ENCODE measurements at regions not wholly inside any gene's neighbourhood (a gene's known extent, or its start where the extent isn't known, plus 50 kb on each side); places are given as distances from the start of the nearest gene placed in this dataset.

DNA sequence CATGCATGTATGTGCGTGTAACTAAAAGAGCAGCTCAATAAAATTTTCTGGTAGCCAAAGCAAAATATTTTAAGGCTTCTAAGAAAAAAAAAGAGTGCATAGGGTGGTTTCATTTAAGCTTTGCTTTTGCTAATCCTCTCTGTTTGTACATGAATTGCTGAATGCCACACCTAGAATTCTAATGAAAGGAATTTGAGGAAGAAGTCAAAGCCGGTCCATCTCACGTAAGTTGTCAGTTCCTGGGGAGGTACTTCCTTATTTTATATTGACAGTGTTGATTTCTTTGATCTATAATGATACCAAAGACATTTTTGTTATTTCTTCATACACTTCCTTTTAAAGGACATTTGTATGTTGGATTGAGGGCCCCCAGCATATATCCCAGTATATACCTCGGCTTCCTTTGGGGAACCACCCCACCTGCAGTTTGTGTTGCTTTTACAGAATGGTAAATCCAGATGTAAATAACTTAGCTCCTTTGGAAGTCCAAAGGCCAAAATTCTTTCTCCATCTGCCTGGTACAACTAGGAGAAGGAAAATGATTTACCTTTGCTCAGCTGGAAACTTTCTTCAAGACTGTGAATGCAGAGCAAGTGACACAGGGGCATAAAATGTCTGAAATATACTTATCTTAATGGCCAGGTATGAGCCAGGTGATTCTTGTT is 420.9 kb upstream of the ATP2B1 start:
- DNase-seq (ENCODE audit: low read depth): no peak

DNA sequence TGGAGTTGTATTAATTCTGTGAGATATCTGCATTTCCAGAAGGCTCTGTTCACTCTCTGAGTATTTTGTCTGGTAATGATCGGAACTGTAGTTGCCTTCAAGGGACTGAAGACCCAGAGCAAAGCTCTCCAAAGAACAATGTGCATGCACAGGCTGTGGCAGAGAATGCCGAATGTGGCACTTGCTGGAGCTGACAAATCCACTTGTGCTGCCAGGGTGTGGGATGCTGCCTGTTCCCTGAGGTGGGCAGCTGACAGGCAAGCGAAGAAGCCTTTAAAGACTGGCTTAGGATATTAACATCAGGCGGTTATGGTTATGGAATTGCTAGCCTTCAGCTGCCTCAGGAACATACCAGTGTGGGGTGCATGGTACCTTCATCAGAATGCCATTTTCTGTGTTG is 419.9 kb upstream of the ATP2B1 start:
- no peak for DNase-seq (ENCODE audit: low read depth)

DNA sequence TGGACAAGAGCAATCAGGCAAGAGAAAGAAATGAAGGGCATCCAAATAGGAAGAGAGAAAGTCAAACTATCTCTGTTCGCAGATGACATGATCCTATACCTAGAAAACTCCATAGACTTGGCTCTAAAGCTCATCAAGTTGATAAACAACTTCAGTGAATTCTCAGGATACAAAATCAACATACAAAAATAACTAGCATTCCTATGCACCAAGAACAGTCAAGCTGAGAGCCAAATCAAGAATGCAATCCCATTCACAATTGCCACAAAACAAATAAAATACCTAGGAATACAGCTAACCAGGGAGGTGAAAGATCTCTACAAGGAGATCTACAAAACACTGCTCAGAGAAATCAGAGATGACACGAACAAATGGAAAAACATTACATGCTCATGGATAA is 417.5 kb upstream of the ATP2B1 start:
- DNase-seq (ENCODE audit: low read depth): no peak

DNA sequence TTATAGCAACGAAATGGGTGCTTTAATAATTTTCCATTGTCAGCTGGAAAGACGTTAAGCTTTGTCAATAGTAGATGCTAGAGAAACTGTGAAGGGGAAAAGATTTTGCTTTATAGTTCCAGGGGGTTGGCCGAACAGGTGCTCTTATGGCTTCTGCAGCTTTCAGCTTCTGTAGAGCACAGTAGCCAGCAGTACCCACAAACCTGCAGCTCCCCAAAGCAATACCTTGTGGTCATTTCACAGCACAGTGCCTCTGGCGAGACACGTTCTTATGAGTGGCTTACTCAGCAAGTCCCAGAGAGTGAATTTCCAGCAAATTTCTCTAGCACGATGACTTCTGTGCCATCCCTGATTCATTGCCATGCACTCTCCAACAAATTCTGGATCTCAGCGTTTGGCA is 416.3 kb upstream of the ATP2B1 start:
- DNase-seq (ENCODE audit: low read depth): no peak

DNA sequence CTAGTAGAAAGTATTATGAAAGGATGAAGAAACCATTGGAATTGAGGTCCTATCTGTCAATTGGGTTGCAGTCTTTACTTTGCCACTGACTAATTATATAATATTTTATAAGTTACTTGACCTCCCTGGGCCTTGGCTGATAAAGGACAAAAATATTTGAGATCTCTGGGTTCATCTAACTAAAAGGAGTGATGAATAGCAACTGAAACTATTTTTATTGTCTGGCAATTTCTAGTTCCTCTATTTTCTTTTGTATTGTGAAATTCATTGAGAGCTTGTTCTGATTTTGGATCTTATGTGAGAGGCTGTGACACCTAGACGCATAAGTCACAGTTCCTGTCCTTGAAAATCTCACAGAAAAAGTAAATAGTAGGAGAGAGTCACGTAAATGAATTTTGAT is 415.7 kb upstream of the ATP2B1 start:
- DNase-seq (ENCODE audit: low read depth): no peak

DNA sequence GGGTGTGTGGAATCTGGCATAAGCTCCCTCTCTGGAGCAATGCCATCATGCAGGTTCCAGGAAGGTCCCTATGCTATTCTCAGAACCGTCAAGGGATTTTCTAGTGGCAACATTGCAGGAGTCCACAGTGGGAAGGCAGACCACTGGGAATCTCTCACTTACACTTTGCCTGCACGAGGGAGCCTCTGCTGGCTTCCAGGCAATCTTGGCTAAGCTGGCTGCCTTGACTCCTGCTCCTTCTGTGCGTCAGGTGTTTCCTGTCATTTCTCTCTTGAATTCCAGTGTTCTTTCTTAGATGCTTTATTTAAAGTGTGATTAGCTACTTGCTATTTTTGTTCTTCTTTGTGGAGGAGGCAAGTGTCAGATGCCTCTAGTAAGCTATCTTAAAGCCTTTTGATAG is 414.0 kb upstream of the ATP2B1 start:
- DNase-seq (ENCODE audit: low read depth): no peak

DNA sequence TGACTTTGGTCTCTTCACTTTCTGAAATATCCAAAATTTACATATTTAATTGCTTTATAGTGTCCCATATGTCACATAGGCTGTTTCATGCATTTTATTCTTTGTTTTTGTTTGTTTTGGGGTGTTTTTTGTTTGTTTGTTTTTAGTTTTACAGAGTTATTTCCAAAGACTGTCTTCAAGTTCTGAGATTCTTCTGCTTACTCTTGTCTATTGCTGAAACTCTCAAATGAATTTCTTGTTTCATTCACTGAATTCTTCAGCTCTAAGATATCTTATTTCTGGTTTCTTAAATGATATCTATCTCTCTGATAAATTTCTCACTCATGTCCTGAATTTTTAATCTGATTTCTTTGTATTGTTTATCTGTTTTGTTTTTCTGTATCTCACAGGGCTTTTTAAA is 412.0 kb upstream of the ATP2B1 start:
- no peak for DNase-seq (ENCODE audit: low read depth)

DNA sequence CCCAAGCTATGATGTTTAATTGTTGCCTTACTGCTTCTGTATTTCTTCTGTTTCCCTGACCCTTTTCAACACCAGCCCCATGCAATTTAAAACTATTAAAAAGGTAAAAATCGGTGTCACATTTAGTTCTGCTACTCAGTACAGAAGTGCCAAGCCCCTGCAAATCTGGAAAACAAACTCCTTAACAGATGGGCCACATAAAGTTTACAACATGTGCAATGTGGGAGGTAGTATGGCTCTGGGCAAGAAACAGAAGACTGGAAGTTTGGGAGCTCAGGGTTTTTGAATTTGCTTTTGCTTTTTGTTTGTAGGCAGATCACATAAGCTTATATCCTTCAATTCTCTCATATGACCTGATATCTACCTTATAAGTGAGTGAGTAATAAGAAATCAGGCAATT is 404.0 kb upstream of the ATP2B1 start:
- DNase-seq (ENCODE audit: low read depth): no peak

DNA sequence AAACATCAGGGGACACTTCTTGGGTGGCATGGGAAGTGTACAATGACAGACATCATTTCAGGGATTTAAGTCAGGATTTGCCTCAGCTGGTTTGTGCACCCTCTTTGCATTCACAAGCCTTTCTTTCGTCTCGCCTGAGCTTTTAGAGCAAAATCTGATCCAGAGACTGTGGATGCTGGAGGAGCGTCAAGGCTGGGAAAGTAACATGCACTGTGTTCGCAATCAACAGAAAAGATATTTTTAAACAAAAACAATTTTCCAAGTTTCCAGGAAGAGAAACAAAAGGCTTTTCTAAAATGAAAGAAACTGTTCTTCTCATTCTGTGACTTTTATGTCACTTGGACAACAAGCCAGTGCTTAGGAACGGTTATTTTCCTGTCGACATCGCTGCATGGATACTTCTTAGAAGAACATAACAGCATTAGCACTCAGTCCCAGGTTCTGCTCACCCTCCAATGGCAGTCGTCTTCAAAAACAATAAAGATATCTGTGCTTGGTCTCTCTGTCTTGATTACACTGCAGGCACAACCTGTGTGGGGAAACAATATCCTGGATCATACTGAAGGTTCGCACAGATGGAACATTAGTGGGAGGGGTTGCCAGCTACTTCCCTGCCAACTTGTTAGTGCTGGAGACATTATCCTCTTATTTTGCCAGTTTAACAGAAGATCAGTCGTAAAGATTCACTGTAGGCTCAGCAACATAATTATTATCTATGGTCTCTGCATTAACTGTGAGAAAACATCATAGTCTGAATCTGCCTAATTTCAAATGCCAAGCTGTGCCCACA is 403.3 kb upstream of the ATP2B1 start:
- no peak for DNase-seq (ENCODE audit: low read depth)

DNA sequence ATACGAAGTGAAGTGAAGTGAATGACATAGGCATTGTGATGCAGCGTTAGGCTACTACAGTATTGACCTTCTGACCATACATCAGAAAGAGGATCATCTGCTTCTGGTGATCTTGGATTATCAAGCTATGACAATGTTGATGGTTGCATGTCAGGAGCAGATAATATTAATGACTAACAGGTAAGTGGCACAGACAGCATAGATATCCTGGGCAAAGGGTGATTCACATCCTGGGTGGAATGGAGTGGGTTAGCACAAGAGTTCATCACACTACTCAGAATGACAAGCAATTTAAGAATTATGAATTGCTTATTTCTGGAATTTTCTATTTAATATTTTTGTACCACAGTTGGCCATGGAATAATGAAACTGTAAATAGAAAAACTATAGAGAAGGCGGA is 397.9 kb upstream of the ATP2B1 start:
- DNase-seq (ENCODE audit: low read depth): no peak

DNA sequence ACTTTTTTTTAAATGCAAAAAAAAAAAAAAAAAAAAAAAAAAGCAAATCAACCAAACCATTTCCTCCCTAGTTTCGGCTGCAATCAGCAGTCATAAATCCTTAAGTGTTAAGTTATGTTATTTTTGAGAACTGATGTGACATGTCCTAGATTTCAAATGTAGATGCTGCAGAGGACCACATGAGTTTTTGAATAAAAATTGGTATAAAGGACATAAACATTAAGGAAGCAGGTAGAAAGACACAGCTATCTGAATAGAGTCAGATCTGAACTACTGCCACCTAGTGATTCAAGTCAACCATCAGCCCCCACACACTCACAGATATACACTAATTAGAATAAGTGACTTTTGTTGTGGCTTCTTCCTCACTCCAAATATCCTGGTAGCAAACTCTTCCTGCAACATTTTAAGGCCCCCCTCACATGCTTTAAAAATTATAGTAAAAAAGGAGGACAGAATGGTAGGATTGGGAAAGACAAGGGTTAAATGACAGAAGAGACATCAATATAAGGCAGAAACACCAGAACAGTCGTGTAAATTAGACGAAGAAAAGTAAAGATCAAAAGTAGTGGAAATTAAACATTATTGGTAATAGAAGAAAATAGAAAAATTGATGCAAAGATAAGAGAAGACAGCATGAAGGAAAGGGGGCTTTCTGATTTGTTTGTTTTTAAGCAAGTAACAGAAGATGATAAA is 394.5 kb upstream of the ATP2B1 start:
- no peak for DNase-seq (ENCODE audit: low read depth)

DNA sequence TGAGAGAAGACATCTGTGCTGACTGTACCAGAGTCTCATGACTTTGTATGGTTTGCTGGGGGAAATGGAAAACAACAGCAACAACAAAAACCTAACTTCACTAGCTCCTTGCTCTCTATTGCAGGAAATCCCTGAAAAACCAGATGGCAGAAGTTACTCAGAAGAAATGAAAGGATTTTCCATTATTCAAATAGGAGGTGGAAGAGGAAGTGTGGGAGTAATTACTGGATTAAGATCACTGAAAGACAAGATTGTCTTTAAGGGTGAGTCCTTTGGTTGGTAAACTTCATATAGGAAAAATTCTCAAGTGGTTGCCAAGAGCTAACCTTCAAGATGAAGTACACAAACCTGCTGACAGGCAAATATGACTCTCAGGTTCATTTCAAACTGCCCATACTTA is 391.9 kb upstream of the ATP2B1 start:
- no peak for DNase-seq (ENCODE audit: low read depth)

DNA sequence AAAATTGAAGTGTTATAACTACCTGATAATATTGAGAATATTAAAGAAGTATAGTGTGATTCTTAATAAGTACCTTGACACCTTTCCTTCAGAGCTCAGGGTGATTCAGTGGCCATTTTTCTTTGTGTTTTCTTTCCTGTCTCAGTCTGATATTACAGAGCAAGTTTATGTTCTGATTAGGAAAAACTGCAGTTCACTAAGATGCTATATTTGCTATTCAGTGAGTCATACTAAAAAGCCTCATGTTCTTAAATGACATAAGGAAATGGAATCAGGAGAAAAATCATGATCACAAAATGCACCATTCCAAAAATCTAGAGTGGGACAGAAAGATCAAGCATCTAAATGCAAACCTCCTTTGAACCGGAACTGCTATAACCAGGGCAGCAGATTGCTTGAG is 390.6 kb upstream of the ATP2B1 start:
- DNase-seq (ENCODE audit: low read depth): no peak

DNA sequence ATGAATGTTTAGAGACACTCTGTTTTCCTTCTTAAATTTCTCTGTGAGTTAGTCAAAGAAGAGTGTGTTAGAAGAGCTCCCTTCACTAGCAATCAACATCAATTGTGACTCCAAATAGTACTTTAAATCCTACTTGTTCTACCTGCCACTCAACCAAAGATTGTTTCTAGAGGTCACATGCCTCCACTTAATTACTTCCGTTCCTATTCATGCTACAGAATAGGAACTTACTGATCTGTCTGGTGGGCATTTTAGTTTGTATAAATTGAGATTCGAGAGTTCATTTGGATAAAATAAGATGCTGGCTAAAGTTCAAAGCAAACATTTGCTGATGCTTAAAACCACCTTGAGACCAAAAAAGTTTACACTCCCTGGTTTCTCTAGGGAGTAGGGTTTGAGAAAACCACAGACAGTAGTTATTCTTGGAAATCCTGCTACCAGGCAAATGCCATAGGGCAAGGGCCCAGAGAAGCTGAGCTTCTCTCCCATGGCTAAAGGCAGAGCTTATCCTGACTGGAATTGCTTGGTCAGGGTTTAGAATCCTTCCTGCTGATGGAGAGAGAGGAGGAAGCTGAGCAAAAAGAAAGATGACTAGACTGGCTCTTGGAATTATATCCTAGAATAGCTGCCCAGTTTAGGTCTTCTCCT is 389.6 kb upstream of the ATP2B1 start:
- no peak for DNase-seq (ENCODE audit: low read depth)

DNA sequence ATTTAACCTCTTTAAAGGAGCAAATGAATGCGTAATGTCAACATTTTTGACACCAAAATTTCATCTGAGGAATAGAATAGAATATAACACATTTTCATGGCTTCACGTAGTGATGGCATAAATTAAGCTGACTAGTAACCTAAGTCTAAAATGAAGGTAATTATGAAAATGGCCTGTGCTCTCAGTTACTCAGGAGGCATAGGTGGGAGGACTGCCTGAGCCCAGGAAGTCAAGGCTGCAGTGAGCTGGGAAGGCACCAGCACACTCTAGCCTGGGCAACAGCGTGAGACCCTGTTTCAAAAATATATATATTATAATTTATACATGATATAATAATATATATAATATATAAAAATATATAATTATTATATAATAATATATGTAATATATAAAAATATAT is 383.2 kb upstream of the ATP2B1 start:
- no peak for DNase-seq (ENCODE audit: low read depth)

DNA sequence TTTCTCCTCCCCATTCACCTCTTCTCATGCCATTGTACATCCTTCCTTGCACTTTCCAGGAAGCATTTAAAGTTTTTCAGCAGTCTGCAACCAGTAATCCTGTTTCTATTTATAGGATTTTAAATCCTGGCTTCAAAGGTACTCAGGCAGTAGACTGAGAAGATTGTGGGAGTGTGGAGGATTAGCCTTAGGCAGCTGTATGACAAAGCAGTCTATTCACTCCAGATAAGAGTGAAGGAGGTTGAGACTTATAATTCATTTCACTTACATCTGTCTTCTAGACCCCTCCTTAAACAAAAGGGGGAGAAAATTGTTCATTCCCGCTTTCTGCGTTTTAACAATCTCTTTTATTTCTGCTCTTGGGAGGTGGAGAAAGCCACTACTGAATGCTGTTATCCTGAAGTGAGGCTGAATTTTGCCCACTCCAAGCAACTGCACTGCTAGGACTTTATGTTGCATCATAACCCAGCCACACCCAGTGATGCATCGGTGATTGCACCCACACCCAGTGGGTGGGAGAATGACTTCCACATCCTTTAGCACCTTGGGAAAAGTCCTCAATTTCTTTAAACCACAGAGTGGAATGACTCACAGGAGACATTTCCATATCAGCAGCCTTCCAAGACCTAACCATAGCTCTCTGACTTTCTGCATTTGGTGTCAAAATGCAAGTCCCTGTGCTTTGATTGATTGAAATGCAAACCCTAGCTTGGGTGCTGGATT is 382.5 kb upstream of the ATP2B1 start:
- DNase-seq (ENCODE audit: low read depth): no peak

DNA sequence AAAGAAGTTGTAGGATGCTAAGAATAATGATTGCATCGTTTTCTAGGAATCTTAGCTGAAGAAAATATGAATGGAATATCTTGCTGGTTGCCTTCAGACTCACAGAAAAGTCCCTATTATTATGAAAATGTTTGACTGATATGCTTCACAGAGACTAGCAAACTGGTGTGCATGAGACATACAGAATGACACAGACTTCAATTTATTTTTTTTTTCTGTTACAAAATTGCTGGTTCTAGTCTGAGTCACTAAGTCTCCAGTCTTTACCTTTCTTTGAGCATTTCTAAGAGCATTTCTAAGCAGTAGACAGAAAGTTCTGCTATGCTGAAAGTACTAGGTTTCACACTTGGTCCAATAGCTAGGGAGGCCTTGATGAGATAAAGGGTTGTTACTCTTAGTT is 377.6 kb upstream of the ATP2B1 start:
- DNase-seq (ENCODE audit: low read depth): no peak

DNA sequence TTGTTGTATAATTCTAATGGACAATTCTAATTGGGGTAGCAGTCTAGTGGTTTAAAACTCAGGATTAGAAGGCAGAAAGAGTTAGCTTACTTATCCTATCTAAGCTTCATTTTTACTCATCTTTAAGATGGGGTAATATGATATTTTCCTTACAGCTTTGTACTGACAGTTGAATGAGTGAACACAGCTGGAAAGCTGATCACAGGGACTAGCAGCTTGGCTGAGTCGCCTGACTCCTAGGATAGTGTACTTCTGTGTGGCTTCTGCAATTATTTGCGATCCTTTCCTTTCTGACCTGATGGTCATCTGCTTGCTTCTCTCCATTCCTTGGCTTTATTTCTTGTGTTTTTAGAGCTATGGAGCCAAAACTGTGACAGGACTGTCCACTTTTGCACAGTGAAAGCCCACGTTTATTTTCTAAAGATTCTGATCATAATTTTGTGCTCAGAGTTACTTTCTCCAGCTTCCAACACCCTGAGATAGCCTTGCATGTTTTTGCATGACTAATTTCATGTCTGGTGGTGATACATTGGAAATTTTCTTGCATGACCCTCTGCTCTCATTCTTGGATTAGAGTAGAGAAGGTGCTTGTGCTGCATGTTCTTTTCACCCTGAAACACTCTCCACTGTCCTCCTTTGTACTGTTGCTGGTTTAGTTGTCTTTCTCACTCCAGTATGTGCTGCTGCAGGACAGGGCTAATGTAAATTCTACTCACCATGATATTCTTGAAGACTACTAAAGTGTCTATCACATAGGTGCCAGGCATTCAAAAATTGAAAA is 377.0 kb upstream of the ATP2B1 start:
- no peak for DNase-seq (ENCODE audit: low read depth)

DNA sequence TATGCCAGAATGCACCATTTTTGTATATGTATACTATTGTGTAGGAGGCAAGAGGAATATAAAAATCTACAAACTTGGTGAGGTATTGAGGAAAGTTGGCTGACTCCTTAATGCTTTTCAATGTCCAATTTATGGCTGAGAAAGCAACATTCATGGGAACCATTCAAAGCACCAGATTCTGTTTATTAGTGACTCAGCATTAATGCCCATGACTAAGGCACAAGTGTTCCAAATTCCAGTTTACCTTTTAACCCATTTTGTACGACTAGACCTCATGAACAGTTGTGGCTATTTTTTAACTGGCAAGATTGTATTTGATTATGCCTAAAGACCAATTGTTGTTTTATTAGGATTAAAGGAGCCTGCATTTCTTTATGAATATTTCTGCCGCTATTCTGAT is 375.4 kb upstream of the ATP2B1 start:
- no peak for DNase-seq (ENCODE audit: low read depth)

DNA sequence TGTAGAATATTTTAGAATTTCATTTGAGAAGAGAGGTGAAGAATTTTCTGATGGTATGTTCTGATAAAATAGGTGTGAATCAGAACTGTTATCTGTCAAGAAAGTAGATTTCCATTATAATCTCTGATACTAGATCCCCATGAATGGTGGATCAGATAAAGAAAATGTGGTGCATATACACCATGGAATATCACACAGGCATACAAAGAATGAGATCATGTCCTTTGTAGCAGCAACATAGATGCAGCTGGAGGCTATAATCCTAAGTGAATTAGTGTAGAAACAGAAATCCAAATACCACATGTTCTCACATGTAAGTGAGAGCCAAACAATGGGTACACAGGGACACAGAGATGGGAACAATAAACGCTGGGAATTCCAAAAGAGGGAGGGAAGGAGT is 372.0 kb upstream of the ATP2B1 start:
- no peak for DNase-seq (ENCODE audit: low read depth)

DNA sequence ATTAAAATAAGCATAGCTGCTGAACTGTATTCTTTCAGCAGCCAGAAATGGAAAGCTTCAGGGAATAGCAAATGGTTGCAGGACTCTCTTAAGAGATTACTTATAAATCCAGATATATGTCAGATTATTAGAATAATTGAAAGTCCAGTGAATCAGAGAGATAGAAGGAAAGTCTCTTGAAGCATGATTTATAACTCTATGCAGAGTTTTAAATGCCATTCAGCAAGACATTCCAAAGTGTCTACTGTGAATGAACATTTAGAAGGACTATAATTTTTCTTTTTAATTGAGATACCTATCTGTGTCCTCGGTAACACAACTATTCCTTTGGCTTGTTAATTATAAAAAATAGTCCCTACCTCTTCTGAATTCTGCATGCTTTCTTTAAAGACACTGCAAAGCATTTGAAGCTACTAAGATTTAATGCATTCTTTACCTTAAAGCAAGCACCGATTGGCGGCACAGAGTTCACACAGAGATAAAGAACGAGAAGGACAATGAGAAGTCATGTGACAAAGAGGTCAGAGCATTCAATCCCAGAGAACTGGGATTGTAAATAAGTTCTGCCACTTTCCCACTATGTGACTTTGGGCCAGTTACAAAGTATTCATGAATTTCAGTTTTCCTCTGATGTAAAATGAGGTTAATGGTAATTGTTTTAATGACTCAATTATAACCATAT is 371.0 kb upstream of the ATP2B1 start:
- no peak for DNase-seq (ENCODE audit: low read depth)
